NCI-H345 treated with DMSO at 0.1 percent for 48 hours (cell line): ENCODE measurements at regions not wholly inside any gene's neighbourhood (a gene's known extent, or its start where the extent isn't known, plus 50 kb on each side); places are given as distances from the start of the nearest gene placed in this dataset.
"Not testable (repeated sequence)": the region's sequence is repeated elsewhere in the genome, so short reads cannot be mapped to it uniquely, and the experiment has no call there.

Experiments
- DNase-seq: peaks from one replicate; lab custom pipeline; 2025; ENCODE audit not compliant: unreplicated experiment; lab: John Stamatoyannopoulos, UW

GRCh38 chr3:75312469-75312868 lies 351.7 kb upstream of the FRG2C start:
- DNase-seq: not testable (repeated sequence)

GRCh38 chr3:75319776-75320175 lies 344.4 kb upstream of the FRG2C start:
- not testable (repeated sequence) for DNase-seq

- no peak for DNase-seq
Observed at GRCh38 chr3:75320369-75320768, 343.8 kb upstream of the FRG2C start.

- DNase-seq: no peak
Observed at GRCh38 chr3:75321060-75321459, 343.1 kb upstream of the FRG2C start.

- not testable (repeated sequence) for DNase-seq
Observed at GRCh38 chr3:75323936-75324335, 340.2 kb upstream of the FRG2C start.

GRCh38 chr3:75325716-75326115 lies 338.4 kb upstream of the FRG2C start:
- DNase-seq: no peak

- DNase-seq: no peak
Observed at GRCh38 chr3:75327453-75327852, 336.7 kb upstream of the FRG2C start.

GRCh38 chr3:75329476-75330097 lies 334.5 kb upstream of the FRG2C start:
- no peak for DNase-seq

- DNase-seq: not testable (repeated sequence)
Observed at GRCh38 chr3:75330446-75330845, 333.7 kb upstream of the FRG2C start.

- not testable (repeated sequence) for DNase-seq
Observed at GRCh38 chr3:75332090-75332489, 332.0 kb upstream of the FRG2C start.

- no peak for DNase-seq
Observed at GRCh38 chr3:75332794-75333193, 331.3 kb upstream of the FRG2C start.

GRCh38 chr3:75334299-75334698 lies 329.8 kb upstream of the FRG2C start:
- no peak for DNase-seq

GRCh38 chr3:75337226-75337900 lies 326.8 kb upstream of the FRG2C start:
- DNase-seq: no peak

GRCh38 chr3:75338342-75338741 lies 325.8 kb upstream of the FRG2C start:
- DNase-seq: no peak

GRCh38 chr3:75341324-75342067 lies 322.6 kb upstream of the FRG2C start:
- DNase-seq: no peak

- no peak for DNase-seq
Observed at GRCh38 chr3:75342425-75342824, 321.7 kb upstream of the FRG2C start.

GRCh38 chr3:75350536-75350935 lies 313.6 kb upstream of the FRG2C start:
- DNase-seq: not testable (repeated sequence)

- DNase-seq: not testable (repeated sequence)
Observed at GRCh38 chr3:75362086-75362784, 301.9 kb upstream of the FRG2C start.

GRCh38 chr3:75372964-75373363 lies 291.2 kb upstream of the FRG2C start:
- not testable (repeated sequence) for DNase-seq

GRCh38 chr3:75379840-75380239 lies 284.3 kb upstream of the FRG2C start:
- DNase-seq: not testable (repeated sequence)

GRCh38 chr3:75380276-75380771 lies 283.8 kb upstream of the FRG2C start:
- DNase-seq: no peak
